ENCODE measurements at regions not wholly inside any gene's neighbourhood (a gene's known extent, or its start where the extent isn't known, plus 50 kb on each side); places are given as distances from the start of the nearest gene placed in this dataset.
"Not testable (repeated sequence)": the region's sequence is repeated elsewhere in the genome, so short reads cannot be mapped to it uniquely, and the experiment has no call there.

DNA sequence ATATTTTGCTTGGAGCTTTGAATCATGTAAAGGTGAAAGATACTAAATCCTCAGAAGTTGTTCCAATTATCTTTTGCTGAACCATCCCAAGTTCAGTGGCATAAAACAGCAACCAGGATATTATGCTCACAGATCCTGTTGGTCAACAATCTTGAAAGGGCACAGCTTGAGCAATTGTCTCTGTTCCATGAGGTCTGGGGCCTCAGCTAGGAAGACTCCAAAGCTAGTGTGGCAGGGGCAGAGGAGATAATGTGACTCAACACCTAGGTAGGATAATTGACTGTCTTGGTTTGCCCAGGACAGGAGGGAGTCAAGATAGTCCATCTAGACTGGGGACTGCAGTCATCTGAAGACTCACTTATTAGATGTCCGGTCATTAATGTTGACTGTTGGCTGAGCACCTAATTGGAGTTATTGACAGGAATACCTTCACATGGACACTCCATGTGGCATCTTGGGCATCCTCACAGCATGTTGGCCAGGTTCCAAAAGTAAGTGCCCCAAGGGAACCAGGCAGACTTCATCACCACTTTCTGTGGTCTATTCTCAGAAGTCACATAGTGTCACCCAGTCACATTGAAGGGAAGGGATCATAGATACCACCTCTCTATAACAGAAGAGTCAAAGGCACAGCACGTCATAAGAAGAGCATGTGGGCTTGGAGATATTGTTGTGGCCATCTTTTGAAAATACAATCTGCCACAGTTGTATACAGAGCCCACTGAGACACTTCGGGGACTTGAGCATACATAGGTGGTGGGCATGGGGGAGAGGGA is 88.4 kb upstream of the GPBP1 start:
- H3K4me3 ChIP-seq (replicated peaks; ENCODE audit: low read depth, low read length): no peak overlapping the region
- no peak for DNase-seq (ENCODE audit: extremely low read depth, low read depth)
- TF ChIP-seq, protein P1, sequence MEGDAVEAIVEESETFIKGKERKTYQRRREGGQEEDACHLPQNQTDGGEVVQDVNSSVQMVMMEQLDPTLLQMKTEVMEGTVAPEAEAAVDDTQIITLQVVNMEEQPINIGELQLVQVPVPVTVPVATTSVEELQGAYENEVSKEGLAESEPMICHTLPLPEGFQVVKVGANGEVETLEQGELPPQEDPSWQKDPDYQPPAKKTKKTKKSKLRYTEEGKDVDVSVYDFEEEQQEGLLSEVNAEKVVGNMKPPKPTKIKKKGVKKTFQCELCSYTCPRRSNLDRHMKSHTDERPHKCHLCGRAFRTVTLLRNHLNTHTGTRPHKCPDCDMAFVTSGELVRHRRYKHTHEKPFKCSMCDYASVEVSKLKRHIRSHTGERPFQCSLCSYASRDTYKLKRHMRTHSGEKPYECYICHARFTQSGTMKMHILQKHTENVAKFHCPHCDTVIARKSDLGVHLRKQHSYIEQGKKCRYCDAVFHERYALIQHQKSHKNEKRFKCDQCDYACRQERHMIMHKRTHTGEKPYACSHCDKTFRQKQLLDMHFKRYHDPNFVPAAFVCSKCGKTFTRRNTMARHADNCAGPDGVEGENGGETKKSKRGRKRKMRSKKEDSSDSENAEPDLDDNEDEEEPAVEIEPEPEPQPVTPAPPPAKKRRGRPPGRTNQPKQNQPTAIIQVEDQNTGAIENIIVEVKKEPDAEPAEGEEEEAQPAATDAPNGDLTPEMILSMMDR (IDR thresholded peaks at IDR 0.05; ENCODE audit: low read depth, low read length, missing control alignments): no peak

DNA sequence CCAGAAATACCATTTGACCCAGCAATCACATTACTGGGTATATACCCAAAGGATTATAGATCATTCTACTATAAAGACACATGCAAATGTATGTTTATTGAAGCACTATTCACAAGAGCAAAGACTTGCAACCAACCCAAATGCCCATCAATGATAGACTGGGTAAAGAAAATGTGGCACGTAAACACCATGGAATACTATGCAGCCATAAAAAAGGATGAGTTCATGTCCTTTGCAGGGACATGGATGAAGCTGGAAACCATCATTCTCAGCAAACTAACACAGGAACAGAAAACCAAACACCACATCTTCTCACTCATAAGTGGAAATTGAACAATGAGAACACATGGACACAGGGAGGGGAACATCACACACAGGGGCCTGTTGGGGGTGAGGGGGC is 85.9 kb upstream of the GPBP1 start:
- DNase-seq (ENCODE audit: extremely low read depth, low read depth); H3K4me3 ChIP-seq (replicated peaks; ENCODE audit: low read depth, low read length): not testable (repeated sequence)

DNA sequence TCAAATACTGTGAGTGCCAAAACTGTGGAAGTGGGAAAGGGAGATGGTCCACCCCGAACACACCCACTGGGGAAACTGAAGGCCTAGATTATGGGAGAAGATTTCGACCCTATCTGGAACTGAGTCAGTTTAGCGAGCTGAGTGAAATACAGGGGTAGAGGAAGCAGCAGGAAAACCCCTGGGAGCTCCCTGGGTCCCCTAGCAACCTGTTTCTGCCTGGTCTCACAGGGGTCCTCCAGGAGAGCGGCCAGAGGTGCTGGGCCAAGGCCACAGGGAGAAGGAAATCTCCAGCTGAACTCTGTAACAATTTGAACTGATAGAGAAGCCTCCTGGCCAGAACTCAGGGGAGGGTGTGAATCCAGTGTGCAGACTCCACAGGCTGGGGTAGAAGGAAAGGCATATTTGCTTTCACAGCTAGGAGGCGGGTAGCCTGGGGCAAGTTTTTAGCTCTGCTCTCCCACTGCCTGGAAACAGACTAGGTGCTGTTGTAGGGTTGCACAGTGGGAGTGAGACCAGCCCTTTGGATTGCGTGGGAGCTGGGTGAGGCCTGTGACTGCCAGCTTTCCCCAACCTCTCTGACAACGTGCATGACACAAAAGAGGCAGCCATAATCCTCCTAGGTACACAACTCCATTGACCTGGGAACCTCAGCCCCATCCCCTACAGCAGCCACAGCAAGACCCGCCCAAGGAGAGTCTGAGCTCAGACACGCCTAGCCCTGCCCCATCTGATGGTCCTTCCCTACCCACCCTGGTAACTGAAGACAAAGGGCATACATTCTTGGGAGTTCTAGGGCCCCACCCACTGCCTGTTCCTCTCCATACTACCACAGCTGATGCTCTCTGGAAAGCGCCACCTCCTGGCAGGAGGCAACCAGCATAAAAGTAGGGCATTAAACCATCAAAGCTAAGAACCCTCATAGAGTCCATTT is 78.8 kb upstream of the GPBP1 start:
- no peak overlapping the region for H3K4me3 ChIP-seq (replicated peaks; ENCODE audit: low read depth, low read length)
- TF ChIP-seq, protein P1 (IDR thresholded peaks at IDR 0.05; ENCODE audit: low read depth, low read length, missing control alignments): peak; percentile 45
- no peak for DNase-seq (ENCODE audit: extremely low read depth, low read depth)

DNA sequence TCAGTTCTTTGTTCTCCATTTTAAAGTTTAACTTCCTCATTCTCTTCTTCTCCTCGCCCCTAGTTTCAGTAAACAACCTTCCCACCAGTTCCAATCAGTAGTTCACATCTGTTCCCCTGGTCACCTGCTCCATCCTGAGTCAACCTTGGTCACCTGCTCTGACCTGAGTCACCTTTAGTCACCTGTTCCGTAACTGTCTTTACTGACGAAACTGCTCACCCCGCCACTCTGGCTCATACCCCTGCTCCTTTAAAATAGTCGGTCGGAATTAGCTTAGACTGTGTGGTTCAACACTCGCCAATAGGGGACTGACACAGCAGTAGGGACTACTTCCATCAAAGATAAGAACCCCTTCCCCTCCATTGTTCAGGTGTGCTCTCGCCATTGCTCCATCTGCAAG is 76.3 kb upstream of the GPBP1 start:
- no peak for DNase-seq (ENCODE audit: extremely low read depth, low read depth)
- no peak overlapping the region for H3K4me3 ChIP-seq (replicated peaks; ENCODE audit: low read depth, low read length)
- TF ChIP-seq, protein P1 (IDR thresholded peaks at IDR 0.05; ENCODE audit: low read depth, low read length, missing control alignments): no peak

DNA sequence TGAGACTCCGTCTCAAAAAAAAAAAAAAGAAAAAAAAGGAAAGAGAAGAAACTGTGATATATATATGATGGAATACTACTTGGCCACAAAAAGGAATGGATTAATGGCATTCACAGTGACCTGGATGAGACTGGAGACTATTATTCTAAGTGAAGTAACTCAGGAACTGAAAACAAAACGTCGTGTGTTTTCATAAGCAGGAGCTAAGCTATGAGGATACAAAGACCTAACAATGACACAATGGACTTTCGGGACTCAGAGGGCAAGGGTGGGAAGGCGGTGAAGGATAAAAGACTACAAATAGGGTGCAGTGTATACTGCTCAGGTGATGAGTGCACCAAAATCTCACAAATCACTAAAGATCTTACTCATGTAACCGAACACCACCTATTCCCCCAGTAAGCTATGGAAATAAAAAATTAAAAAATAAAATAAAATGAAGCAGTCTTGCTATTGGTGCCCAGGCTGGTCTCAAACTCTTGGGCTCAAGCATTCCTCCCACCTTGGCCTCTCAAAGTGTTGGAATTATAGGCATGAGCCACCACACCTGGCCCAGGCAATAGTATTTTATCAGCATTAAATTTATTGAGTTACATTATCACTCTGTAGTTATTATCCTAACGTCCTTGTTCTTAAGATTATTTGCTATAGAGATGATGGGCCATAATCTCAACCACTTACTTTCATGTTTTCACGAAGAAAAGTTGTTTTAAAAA is 71.5 kb upstream of the GPBP1 start:
- H3K4me3 ChIP-seq (replicated peaks; ENCODE audit: low read depth, low read length): no peak overlapping the region
- TF ChIP-seq, protein P1 (IDR thresholded peaks at IDR 0.05; ENCODE audit: low read depth, low read length, missing control alignments): no peak
- DNase-seq (ENCODE audit: extremely low read depth, low read depth): no peak

DNA sequence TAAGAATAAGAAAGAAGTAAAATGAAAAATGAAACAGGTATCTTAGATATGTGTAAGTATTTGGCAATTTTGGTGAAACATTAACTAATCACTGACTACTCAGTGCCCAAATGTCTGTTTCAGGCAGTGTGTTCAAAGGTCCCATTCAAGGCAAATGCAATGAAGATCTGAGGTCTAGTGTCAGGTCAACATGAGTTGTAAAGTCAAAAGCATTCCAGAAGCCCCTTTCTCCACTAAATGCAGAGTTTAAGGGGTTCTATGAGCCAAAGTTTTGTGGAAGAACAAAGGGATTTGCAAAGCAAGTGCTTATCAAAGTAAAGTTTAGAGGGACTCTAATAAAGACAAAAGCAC is 71.0 kb upstream of the GPBP1 start:
- no peak overlapping the region for H3K4me3 ChIP-seq (replicated peaks; ENCODE audit: low read depth, low read length)
- TF ChIP-seq, protein P1 (IDR thresholded peaks at IDR 0.05; ENCODE audit: low read depth, low read length, missing control alignments): no peak
- DNase-seq (ENCODE audit: extremely low read depth, low read depth): no peak
